SH-SY5Y (cell line): ENCODE measurements at regions not wholly inside any gene's neighbourhood (a gene's known extent, or its start where the extent isn't known, plus 50 kb on each side); places are given as distances from the start of the nearest gene placed in this dataset.

ENCODE experiments used
- GATA2 ChIP-seq: IDR thresholded peaks from 2 replicates; pipeline ENCODE4 v1.6.1; 2011; ENCODE audit warnings: mild to moderate bottlenecking, low read depth, low read length
- GATA3 ChIP-seq: IDR thresholded peaks from 2 replicates; pipeline ENCODE4 v1.6.1; 2011; ENCODE audit warnings: low read depth, mild to moderate bottlenecking, low read length, moderate library complexity

GRCh38 chr1:238177960-238178645 lies 287.4 kb upstream of the ZP4 start:
- TF ChIP-seq GATA3 (no peak), GATA2 (no peak)
